DND-41 (cell line): ENCODE measurements at regions not wholly inside any gene's neighbourhood (a gene's known extent, or its start where the extent isn't known, plus 50 kb on each side); places are given as distances from the start of the nearest gene placed in this dataset.

Source experiments
- CTCF ChIP-seq: IDR thresholded peaks from 2 replicates; pipeline ENCODE4 v1.5.1; 2012; ENCODE audit warnings: borderline replicate concordance, low read length, moderate library complexity, mild to moderate bottlenecking; ENCODE audit not compliant: poor library complexity, severe bottlenecking; ENCODE audit errors: extremely low read depth
- EZH2 ChIP-seq: IDR thresholded peaks from 3 replicates; pipeline ENCODE4 v1.6.1; 2012; ENCODE audit warnings: borderline replicate concordance, low read depth, mild to moderate bottlenecking, moderate library complexity, low read length, inconsistent platforms; ENCODE audit not compliant: severe bottlenecking

- TF ChIP-seq CTCF (no peak), EZH2 (no peak)
Measured at GRCh38 chr21:32102426-32102825, 176.4 kb downstream of the MIS18A start.
